GM12865 (cell line): ENCODE measurements at regions not wholly inside any gene's neighbourhood (a gene's known extent, or its start where the extent isn't known, plus 50 kb on each side); places are given as distances from the start of the nearest gene placed in this dataset.

Experiments
- DNase-seq: peaks from one replicate; pipeline ENCODE4 v3.0.0; 2010; ENCODE audit warnings: low read depth
- H3K4me3 ChIP-seq: 2 replicates; pipeline ENCODE4 v1.5.1; 2011; ENCODE audit warnings: mild to moderate bottlenecking, low read depth, low read length, control low read depth
- CTCF ChIP-seq: IDR thresholded peaks from 2 replicates; pipeline ENCODE4 v1.5.1; 2011; ENCODE audit warnings: low read length, control low read depth, low read depth, inconsistent platforms; ENCODE audit not compliant: insufficient read depth; ENCODE audit errors: missing control alignments

DNA sequence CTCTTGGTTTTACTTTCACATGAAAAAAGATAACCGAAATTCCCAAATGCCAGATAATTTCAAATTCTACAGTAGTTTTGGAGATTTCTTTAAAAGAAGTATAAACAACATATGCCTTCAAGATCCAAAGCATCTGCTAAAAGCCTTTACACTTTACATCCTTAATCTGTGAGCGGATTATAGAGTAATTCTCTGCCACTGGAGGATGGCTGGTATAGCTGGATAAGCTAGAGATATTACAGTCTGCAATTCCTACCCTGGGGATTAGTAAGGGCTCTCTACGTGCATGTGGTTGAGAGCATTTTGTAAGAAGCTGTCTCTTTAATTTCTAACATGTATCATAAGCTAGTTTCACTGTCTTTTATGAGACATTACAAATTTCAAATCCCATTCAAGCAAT is 240.3 kb upstream of the HMGA2 start:
- DNase-seq, result no peak
- TF ChIP-seq CTCF, result no peak
- no peak overlapping the region for H3K4me3 ChIP-seq

DNA sequence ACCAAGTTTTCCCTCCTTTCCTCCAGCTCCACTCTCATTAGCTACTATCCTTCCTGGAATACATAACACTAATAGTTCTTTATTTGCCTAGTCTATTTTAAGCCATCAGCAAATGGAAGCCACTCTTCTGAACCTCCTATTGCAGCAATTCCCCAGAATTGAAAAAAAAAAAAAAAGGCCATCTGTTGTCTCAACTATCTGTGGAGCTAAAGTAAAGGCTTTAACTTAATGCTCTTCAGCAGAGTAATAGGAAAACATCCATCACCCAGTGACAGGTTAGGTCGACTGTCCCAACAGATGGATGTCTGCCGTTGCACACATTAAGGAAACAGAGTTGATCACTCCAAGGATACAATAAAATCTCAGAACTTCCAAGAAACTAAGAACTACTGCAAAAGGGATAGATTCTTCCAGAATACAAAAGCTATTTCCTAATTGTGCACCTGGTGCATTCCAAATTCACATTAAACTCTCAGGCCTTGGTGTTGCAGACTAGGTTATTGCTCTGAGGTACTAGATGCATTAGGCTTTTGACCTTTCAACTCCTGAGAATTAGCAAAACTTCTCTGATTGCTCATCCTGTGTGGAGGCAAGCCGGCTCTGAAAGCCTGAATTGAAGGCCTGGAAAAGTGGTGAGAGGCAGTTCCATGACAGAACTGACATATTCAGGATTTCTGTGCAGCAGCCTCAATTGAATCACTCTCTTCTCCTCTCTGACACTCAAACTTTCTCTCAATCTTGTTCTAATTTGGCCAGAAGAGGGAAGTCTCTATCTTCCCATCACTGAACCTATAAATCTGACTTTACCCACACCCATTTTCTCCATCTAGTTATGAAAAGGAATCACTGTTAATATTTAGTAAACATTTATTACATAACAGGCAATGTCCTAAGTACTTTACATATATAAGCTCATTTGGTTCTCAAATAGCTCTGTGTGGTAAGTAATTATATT is 238.4 kb upstream of the HMGA2 start:
- no peak for TF ChIP-seq CTCF

GRCh38 chr12:65586796-65587195 is 237.5 kb upstream of the HMGA2 start:
- DNase-seq, result no peak
- no peak overlapping the region for H3K4me3 ChIP-seq
- TF ChIP-seq CTCF, result no peak

More for the DNA sequence above, 238.4 kb upstream of the HMGA2 start:
- no peak overlapping the region for H3K4me3 ChIP-seq
- DNase-seq, result no peak

DNA sequence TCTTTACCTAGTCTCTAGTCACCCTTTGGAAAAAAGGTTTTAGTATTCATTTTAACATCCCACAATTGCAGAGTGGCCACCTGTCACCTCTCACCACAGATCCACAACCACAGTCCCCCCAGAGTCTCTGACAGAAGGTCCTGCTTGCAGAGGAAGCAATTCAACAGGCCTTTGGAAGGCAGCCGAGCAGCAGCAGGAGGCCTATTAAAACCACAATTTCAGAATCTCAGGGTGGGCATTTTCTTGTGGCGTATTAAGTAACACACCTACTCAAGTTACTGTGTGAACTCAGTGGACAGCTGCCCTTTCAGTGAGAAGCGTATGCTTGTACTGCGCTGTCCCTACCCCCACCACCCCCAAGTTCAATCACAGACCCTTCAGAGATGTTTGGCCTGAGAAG is 234.0 kb upstream of the HMGA2 start:
- TF ChIP-seq CTCF, result no peak
- DNase-seq, result no peak
- no peak overlapping the region for H3K4me3 ChIP-seq

- DNase-seq, result no peak
- no peak overlapping the region for H3K4me3 ChIP-seq
- TF ChIP-seq CTCF, result no peak
Observed at GRCh38 chr12:65592416-65592815, 231.9 kb upstream of the HMGA2 start.

DNA sequence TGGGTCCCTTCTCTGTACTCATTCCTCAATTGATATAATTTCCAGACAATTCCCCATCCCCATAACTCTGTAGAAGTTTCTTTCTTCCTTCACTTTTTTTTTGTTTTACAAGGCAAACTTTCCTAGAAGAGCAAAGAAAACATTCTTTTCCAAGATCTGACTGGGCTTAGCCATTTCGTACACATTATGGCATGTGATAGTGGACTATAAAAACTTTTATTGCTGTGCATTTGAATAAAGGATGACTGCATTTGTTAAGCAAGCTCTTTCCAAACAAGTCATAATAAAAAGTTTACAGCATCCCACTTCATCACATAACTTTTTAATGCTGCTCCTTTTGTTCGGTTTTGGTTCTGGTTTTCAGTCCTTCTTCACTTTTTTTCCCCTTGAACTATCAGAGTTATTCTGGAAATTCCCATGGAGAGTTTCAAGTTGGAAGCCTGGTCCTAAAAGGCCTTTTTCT is 231.0 kb upstream of the HMGA2 start:
- no peak overlapping the region for H3K4me3 ChIP-seq
- TF ChIP-seq CTCF, result no peak
- no peak for DNase-seq
